ENCODE measurements at regions not wholly inside any gene's neighbourhood (a gene's known extent, or its start where the extent isn't known, plus 50 kb on each side); places are given as distances from the start of the nearest gene placed in this dataset.

- TF ChIP-seq CTCF (conservative IDR thresholded peaks at IDR 0.05; ENCODE audit: low read depth, low read length), result no peak
- TF ChIP-seq EZH2phosphoT487 (IDR thresholded peaks at IDR 0.05; ENCODE audit: borderline replicate concordance, low read length), result no peak
These were observed 277.1 kb downstream of the KLF12 start for GRCh38 chr13:73857106-73857505.

All from PC-3 (cell line).